H1 (cell line): ENCODE measurements at regions not wholly inside any gene's neighbourhood (a gene's known extent, or its start where the extent isn't known, plus 50 kb on each side); places are given as distances from the start of the nearest gene placed in this dataset.

Source experiments
- CTCF ChIA-PET: fragments of 300-600 bp; sonication (Branson Sonifier 250); formaldehyde crosslinking; loops from one replicate; lab custom pipeline; 2021; ENCODE audit not compliant: partially characterized antibody; lab: Charles Lee
- POLR2A ChIA-PET: fragments of 300-600 bp; sonication (Branson Sonifier 250); formaldehyde crosslinking; loops from one replicate; lab custom pipeline; 2021; ENCODE audit warnings: inconsistent platforms; ENCODE audit not compliant: partially characterized antibody; lab: Charles Lee
- DNase-seq, 2 experiments: peaks; one replicate each; pipeline versions ENCODE4 v3.0.0 to v3.0.0-alpha.2; 2010 to 2022; ENCODE audit warnings: low spot score in 2 of 2, low read depth in 1 of 2, mixed read lengths in 1 of 2
- FAIRE-seq: peaks from 2 replicates; lab custom pipeline; 2011; peaks lifted over from hg19 to GRCh38; lab: Jason Lieb, UNC
- H2AFZ ChIP-seq: 2 replicates; pipeline ENCODE4 v1.8.1; 2012; ENCODE audit warnings: low read length, inconsistent platforms
- H2AK5ac ChIP-seq: 2 replicates; pipeline ENCODE4 v1.6.1; 2013; ENCODE audit warnings: low read depth, low read length
- H2BK120ac ChIP-seq: replicated peaks from 2 replicates; pipeline ENCODE3; 2013; ENCODE audit warnings: low read depth, low read length, inconsistent platforms
- H2BK12ac ChIP-seq: 2 replicates; pipeline ENCODE4 v1.6.1; 2013; ENCODE audit warnings: low read depth, low read length
- H2BK15ac ChIP-seq: 2 replicates; pipeline ENCODE4 v1.6.1; 2013; ENCODE audit warnings: low read length
- H2BK20ac ChIP-seq: 2 replicates; pipeline ENCODE4 v1.6.1; 2013; ENCODE audit warnings: low read length
- H2BK5ac ChIP-seq: 2 replicates; pipeline ENCODE4 v1.6.1; 2013; ENCODE audit warnings: low read depth, low read length
- H3K14ac ChIP-seq: 2 replicates; pipeline ENCODE4 v1.6.1; 2013; ENCODE audit warnings: inconsistent platforms; ENCODE audit not compliant: insufficient read length
- H3K18ac ChIP-seq: 2 replicates; pipeline ENCODE4 v1.6.1; 2013; ENCODE audit warnings: low read length; ENCODE audit errors: extremely low read depth
- H3K23ac ChIP-seq: 2 replicates; pipeline ENCODE4 v1.6.1; 2013; ENCODE audit warnings: inconsistent platforms; ENCODE audit not compliant: insufficient read length
- H3K23me2 ChIP-seq: 2 replicates; pipeline ENCODE4 v1.6.1; 2013; ENCODE audit warnings: low read depth, low read length
- H3K27ac ChIP-seq: 2 replicates; pipeline ENCODE4 v1.6.1; 2011; ENCODE audit warnings: low read depth, low read length, inconsistent platforms
- H3K27me3 ChIP-seq, 4 experiments: replicated peaks in 1 of 4; 1 replicate in 1 of 4; 2 replicates in 3 of 4; pipeline versions ENCODE4 v1.6.1 to v1.8.1; 2011 to 2013; ENCODE audit warnings: low read length in 3 of 4, mild to moderate bottlenecking in 3 of 4, inconsistent platforms in 2 of 4, mixed read lengths in 2 of 4, moderate library complexity in 1 of 4; ENCODE audit not compliant: control insufficient read depth in 3 of 4, insufficient read depth in 3 of 4; ENCODE audit errors: extremely low read depth in 1 of 4
- H3K36me3 ChIP-seq, 4 experiments: 2 replicates each; pipeline versions ENCODE4 v1.6.1 to v1.8.1; 2011 to 2013; ENCODE audit warnings: mild to moderate bottlenecking in 4 of 4, low read length in 3 of 4, moderate library complexity in 2 of 4, control low read depth in 1 of 4, inconsistent platforms in 1 of 4; ENCODE audit not compliant: insufficient read depth in 4 of 4, control insufficient read depth in 2 of 4
- H3K4ac ChIP-seq: replicated peaks from 2 replicates; pipeline ENCODE3; 2013; ENCODE audit warnings: low read length, low read depth, mixed read lengths, inconsistent platforms; ENCODE audit not compliant: insufficient read length
- H3K4me1 ChIP-seq, 4 experiments: replicated peaks in 1 of 4; 1 replicate in 1 of 4; 2 replicates in 3 of 4; pipeline versions ENCODE4 v1.6.1 to v1.8.1; 2011 to 2013; ENCODE audit warnings: low read length in 3 of 4, inconsistent platforms in 2 of 4, mixed read lengths in 1 of 4; ENCODE audit not compliant: insufficient read depth in 4 of 4, control insufficient read depth in 3 of 4
- H3K4me2 ChIP-seq, 2 experiments: 2 replicates each; pipeline versions ENCODE4 v1.6.1 to v1.8.1; 2011 to 2013; ENCODE audit warnings: low read depth in 2 of 2, low read length in 2 of 2, control low read depth in 1 of 2, inconsistent platforms in 1 of 2, mild to moderate bottlenecking in 1 of 2; ENCODE audit not compliant: insufficient read depth in 1 of 2
- H3K4me3 ChIP-seq, 4 experiments: fragments of 200-600, 300-600 bp in 1 of 4; sonication (generic), shearing (Covaris generic), sonication (Bioruptor Twin) in 1 of 4; 2 replicates each; pipeline versions ENCODE4 v1.5.1 to v1.8.1; 2011 to 2016; ENCODE audit warnings: low read length in 4 of 4, low read depth in 3 of 4, control low read depth in 2 of 4, inconsistent platforms in 2 of 4, mild to moderate bottlenecking in 2 of 4, mixed read lengths in 1 of 4, moderate library complexity in 1 of 4; ENCODE audit not compliant: insufficient read depth in 2 of 4; ENCODE audit errors: extremely low read depth in 1 of 4
- H3K56ac ChIP-seq: replicated peaks from 2 replicates; pipeline ENCODE3; 2013; ENCODE audit warnings: low read depth, mild to moderate bottlenecking, mixed read lengths, low read length, inconsistent platforms; ENCODE audit not compliant: insufficient read length
- H3K79me1 ChIP-seq: 2 replicates; pipeline ENCODE4 v1.6.1; 2013; ENCODE audit warnings: low read depth, low read length, control low read depth
- H3K79me2 ChIP-seq, 2 experiments: 2 replicates each; pipeline versions ENCODE4 v1.6.1 to v1.8.1; 2012 to 2013; ENCODE audit warnings: low read length in 2 of 2, mild to moderate bottlenecking in 2 of 2, inconsistent platforms in 1 of 2; ENCODE audit not compliant: insufficient read depth in 2 of 2, control insufficient read depth in 1 of 2
- H3K9ac ChIP-seq, 4 experiments: replicated peaks in 1 of 4; 1 replicate in 1 of 4; 2 replicates in 3 of 4; pipeline versions ENCODE4 v1.6.1 to v1.8.1; 2011 to 2013; ENCODE audit warnings: low read depth in 3 of 4, low read length in 3 of 4, control low read depth in 2 of 4, mild to moderate bottlenecking in 2 of 4, moderate library complexity in 2 of 4, inconsistent platforms in 1 of 4; ENCODE audit errors: extremely low read depth in 1 of 4
- H3K9me3 ChIP-seq, 2 experiments: 2 replicates each; pipeline versions ENCODE4 v1.6.1 to v1.8.1; 2012 to 2013; ENCODE audit warnings: mild to moderate bottlenecking in 2 of 2, moderate library complexity in 2 of 2, control low read depth in 1 of 2, inconsistent platforms in 1 of 2, low read depth in 1 of 2, low read length in 1 of 2, mixed read lengths in 1 of 2; ENCODE audit not compliant: insufficient read depth in 2 of 2
- H4K20me1 ChIP-seq, 2 experiments: replicated peaks in 1 of 2; 2 replicates each; pipeline versions ENCODE3 to v1.8.1; 2011 to 2013; ENCODE audit warnings: inconsistent platforms in 2 of 2, low read length in 2 of 2, mild to moderate bottlenecking in 1 of 2; ENCODE audit not compliant: insufficient read depth in 2 of 2, control insufficient read depth in 1 of 2
- H4K5ac ChIP-seq: 2 replicates; pipeline ENCODE4 v1.6.1; 2013; ENCODE audit warnings: low read length, low read depth, mixed read lengths, inconsistent platforms; ENCODE audit not compliant: insufficient read length
- H4K8ac ChIP-seq: 2 replicates; pipeline ENCODE4 v1.8.0; 2013; ENCODE audit warnings: mild to moderate bottlenecking, moderate library complexity, low read length, inconsistent platforms; ENCODE audit not compliant: insufficient read depth; ENCODE audit errors: extremely low read depth
- H4K91ac ChIP-seq: replicated peaks from 2 replicates; pipeline ENCODE3; 2013; ENCODE audit warnings: low read length, mixed read lengths, inconsistent platforms; ENCODE audit not compliant: insufficient read length
- CTCF ChIP-seq, 3 experiments: IDR thresholded peaks; 1 replicate in 2 of 3; 2 replicates in 1 of 3; pipeline versions ENCODE4 v1.5.1 to v1.6.1; 2011; ENCODE audit warnings: low read length in 3 of 3, mild to moderate bottlenecking in 3 of 3, inconsistent platforms in 2 of 3, low read depth in 1 of 3, moderate library complexity in 1 of 3; ENCODE audit not compliant: insufficient read depth in 1 of 3; ENCODE audit errors: control extremely low read depth in 1 of 3
- EGR1 ChIP-seq: IDR thresholded peaks from 2 replicates; pipeline ENCODE4 v1.6.1; 2011; ENCODE audit warnings: low read depth, low read length, borderline replicate concordance
- FOSL1 ChIP-seq: IDR thresholded peaks from 2 replicates; pipeline ENCODE4 v1.6.1; 2011; ENCODE audit warnings: mild to moderate bottlenecking, low read depth, low read length, moderate library complexity; ENCODE audit not compliant: insufficient read depth
- HDAC2 ChIP-seq, 2 experiments: fragments of 300-600 bp in 1 of 2; sonication (generic) in 1 of 2; IDR thresholded peaks; 2 replicates each; pipeline ENCODE4 v1.6.1; 2011 to 2012; ENCODE audit warnings: low read depth in 2 of 2, low read length in 2 of 2, mild to moderate bottlenecking in 2 of 2, moderate library complexity in 2 of 2, borderline replicate concordance in 1 of 2, inconsistent platforms in 1 of 2
- NRF1 ChIP-seq: IDR thresholded peaks from 2 replicates; pipeline ENCODE4 v1.6.1; 2011; ENCODE audit warnings: mild to moderate bottlenecking, low read depth, low read length, improper control_type of control experiment
- RBBP5 ChIP-seq: IDR thresholded peaks from 2 replicates; pipeline ENCODE4 v1.7.1; 2012; ENCODE audit warnings: low read depth, mild to moderate bottlenecking, inconsistent platforms, low read length, moderate library complexity, borderline replicate concordance
- SIN3A ChIP-seq, 2 experiments: IDR thresholded peaks in 1 of 2; conservative IDR thresholded peaks in 1 of 2; 2 replicates each; pipeline ENCODE4 v1.6.1; 2011 to 2012; ENCODE audit warnings: low read length in 2 of 2, improper control_type of control experiment in 1 of 2, low read depth in 1 of 2, mild to moderate bottlenecking in 1 of 2
- TAF7 ChIP-seq: optimal IDR thresholded peaks from 2 replicates; pipeline ENCODE3; 2011; ENCODE audit warnings: low read depth, mild to moderate bottlenecking, inconsistent platforms, low read length, moderate library complexity, borderline replicate concordance
- TCF12 ChIP-seq: IDR thresholded peaks from 2 replicates; pipeline ENCODE4 v1.6.1; 2011; ENCODE audit warnings: low read depth, mild to moderate bottlenecking, low read length
- YY1 ChIP-seq: IDR thresholded peaks from 2 replicates; pipeline ENCODE4 v1.6.1; 2011; ENCODE audit warnings: low read depth, mild to moderate bottlenecking, low read length
- WGBS, 2 experiments: shearing (Covaris generic) in 1 of 2; methylation state at CpG; one replicate each; pipeline versions ENCODE4 v1.1.6 to v1.1.7; 2013 to 2015; ENCODE audit warnings: low lambda C conversion rate in 2 of 2, mixed read lengths in 2 of 2, inconsistent platforms in 1 of 2, low coverage in 1 of 2, missing lambda C conversion rate in 1 of 2; ENCODE audit not compliant: insufficient replicate concordance in 2 of 2, insufficient coverage in 1 of 2, insufficient read length in 1 of 2; ENCODE audit errors: extremely low coverage in 1 of 2, missing lambda C conversion rate in 1 of 2; 5-methylcytosine and 5-hydroxymethylcytosine counted together

GRCh38 chr12:94078138-94078723 is 70.1 kb upstream of the PLXNC1 start:
- H2BK120ac ChIP-seq = no peak overlapping the region
- no peak for DNase-seq
- FAIRE-seq = no peak
- no peaks in the 10 kb centered on the region for H3K27me3 ChIP-seq
- H3K27ac ChIP-seq = no peak overlapping the region
- no peak overlapping the region for H4K91ac ChIP-seq
- 80% methylated on average over 3 of the region's 3 CpGs; no CpG with 5 or more reads in 1 of the 2 experiments for WGBS, 2 experiments
- H3K56ac ChIP-seq = no peak overlapping the region
- H2BK15ac ChIP-seq = no peak overlapping the region; the same call in 1 of the 2 replicates
- H4K20me1 ChIP-seq = no peaks in the 10 kb centered on the region
- no peaks in the 10 kb centered on the region for H3K36me3 ChIP-seq
- no peak overlapping the region for H4K5ac ChIP-seq
- H3K79me1 ChIP-seq = no peaks in the 10 kb centered on the region
- H3K4me2 ChIP-seq = no peak overlapping the region
- H4K8ac ChIP-seq = no peak overlapping the region
- H2AK5ac ChIP-seq = no peak overlapping the region
- no peak overlapping the region for H2BK12ac ChIP-seq
- CTCF ChIA-PET = interaction anchor here (0.6 to 12.9 kb wide), 6 partner anchors 10 to 575 kb away, joined by 3 to 152 read pairs (median 3); no protein-coding TSS in a partner anchor
- H3K4me1 ChIP-seq = peaks cover 0 to 3% (median 0%) of the 10 kb centered on the region in 4 experiments; a peak in 1 of 7 replicates
- H2BK5ac ChIP-seq = no peak overlapping the region
- no peak overlapping the region for H3K4me3 ChIP-seq
- no peak overlapping the region for H2BK20ac ChIP-seq
- H3K9ac ChIP-seq = no peak overlapping the region
- H3K79me2 ChIP-seq = no peaks in the 10 kb centered on the region
- H2AFZ ChIP-seq = no peak overlapping the region; the same call in 1 of the 2 replicates
- H3K23ac ChIP-seq = no peak overlapping the region
- no peaks in the 10 kb centered on the region for H3K9me3 ChIP-seq
- no peak overlapping the region for H3K14ac ChIP-seq
- no peaks in the 10 kb centered on the region for H3K23me2 ChIP-seq
- peak overlapping the region; percentile 29 for H3K4ac ChIP-seq
- POLR2A ChIA-PET = no interaction called here
- no peak overlapping the region for H3K18ac ChIP-seq
- TF ChIP-seq HDAC2 (IDR thresholded peaks at IDR 0.05; ENCODE audit: borderline replicate concordance in 1 of 2, low read depth in 2 of 2, low read length in 2 of 2) (no peak), YY1 (no peak), NRF1 (no peak), SIN3A (conservative IDR thresholded peaks at IDR 0.05 in 1 of 2, IDR thresholded peaks at IDR 0.05 in 1 of 2; ENCODE audit: low read depth in 1 of 2, low read length in 2 of 2) (no peak), TAF7 (no peak), RBBP5 (no peak), CTCF (IDR thresholded peaks at IDR 0.05; ENCODE audit: control extremely low read depth in 1 of 3, insufficient read depth in 1 of 3, low read depth in 1 of 3, low read length in 3 of 3) (no peak), FOSL1 (no peak), TCF12 (no peak), EGR1 (no peak)
